ENCODE measurements at regions not wholly inside any gene's neighbourhood (a gene's known extent, or its start where the extent isn't known, plus 50 kb on each side); places are given as distances from the start of the nearest gene placed in this dataset.

GRCh38 chr10:57303566-57303965, 942.5 kb upstream of the ZWINT start:
- TF ChIP-seq CTCF (IDR thresholded peaks at IDR 0.05) (no peak), POLR2A (IDR thresholded peaks at IDR 0.05) (no peak)

All from esophagus squamous epithelium (tissue), 4 donors.